Fibroblast of pulmonary artery (primary cell): ENCODE measurements at regions not wholly inside any gene's neighbourhood (a gene's known extent, or its start where the extent isn't known, plus 50 kb on each side); places are given as distances from the start of the nearest gene placed in this dataset.
"Not testable (repeated sequence)": the region's sequence is repeated elsewhere in the genome, so short reads cannot be mapped to it uniquely, and the experiment has no call there.

Source experiments
- DNase-seq: peaks from one replicate; pipeline ENCODE4 v3.0.0-alpha.2; 2010; ENCODE audit warnings: low read depth
- H3K4me3 ChIP-seq: replicated peaks from 2 replicates; pipeline ENCODE4 v1.5.1; 2011; ENCODE audit warnings: low read depth, mild to moderate bottlenecking, control low read depth, low read length, moderate library complexity
- TF ChIP-seq, protein P1 (sequence below): IDR thresholded peaks from 2 replicates; pipeline ENCODE4 v1.5.1; 2011; ENCODE audit warnings: mild to moderate bottlenecking, control low read depth, low read length, inconsistent platforms; ENCODE audit errors: missing control alignments

DNA sequence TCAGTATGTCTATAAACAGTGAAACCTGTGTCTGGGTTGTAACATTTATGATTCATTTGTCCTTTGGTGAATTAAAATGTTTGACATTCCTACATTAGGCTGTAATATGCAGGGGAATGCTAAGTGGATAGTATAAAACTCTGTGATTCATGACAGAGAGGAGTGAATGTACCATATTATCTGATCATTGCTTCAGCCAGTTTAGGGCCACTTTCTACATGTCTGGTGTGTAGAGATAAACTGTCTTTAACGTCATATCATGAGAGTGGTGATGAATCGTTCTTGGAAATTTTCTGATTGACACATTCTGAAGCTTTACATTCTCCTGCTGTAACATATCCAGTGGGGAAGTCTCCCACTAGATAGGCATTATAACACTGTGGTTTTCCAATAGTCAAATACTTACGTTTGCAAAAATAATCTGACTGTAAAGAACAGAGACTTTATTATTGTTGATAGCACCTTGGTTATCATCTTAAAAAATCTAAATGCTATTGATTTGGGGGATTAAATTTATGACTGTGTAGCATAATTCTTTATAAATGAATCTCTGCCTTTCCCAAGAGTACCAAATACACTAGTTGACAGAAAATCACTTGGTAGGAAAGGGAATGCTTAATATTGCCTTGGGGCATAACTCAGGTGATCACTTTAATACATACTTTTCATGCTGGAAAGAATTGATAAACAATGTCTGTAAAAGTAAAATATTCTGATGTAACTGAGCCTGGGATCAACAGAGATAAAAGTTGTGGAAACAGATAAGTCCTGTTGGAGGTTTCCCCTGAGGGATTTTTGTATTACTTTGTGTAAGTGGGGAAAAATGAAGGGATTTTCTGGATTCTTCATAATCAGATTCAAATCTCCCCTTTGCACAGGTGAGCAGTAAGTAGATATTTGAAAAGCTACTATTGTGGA lies 427.9 kb downstream of the JRKL start:
- DNase-seq: peak; percentile 14
- no peak overlapping the region for H3K4me3 ChIP-seq
- TF ChIP-seq, protein P1, sequence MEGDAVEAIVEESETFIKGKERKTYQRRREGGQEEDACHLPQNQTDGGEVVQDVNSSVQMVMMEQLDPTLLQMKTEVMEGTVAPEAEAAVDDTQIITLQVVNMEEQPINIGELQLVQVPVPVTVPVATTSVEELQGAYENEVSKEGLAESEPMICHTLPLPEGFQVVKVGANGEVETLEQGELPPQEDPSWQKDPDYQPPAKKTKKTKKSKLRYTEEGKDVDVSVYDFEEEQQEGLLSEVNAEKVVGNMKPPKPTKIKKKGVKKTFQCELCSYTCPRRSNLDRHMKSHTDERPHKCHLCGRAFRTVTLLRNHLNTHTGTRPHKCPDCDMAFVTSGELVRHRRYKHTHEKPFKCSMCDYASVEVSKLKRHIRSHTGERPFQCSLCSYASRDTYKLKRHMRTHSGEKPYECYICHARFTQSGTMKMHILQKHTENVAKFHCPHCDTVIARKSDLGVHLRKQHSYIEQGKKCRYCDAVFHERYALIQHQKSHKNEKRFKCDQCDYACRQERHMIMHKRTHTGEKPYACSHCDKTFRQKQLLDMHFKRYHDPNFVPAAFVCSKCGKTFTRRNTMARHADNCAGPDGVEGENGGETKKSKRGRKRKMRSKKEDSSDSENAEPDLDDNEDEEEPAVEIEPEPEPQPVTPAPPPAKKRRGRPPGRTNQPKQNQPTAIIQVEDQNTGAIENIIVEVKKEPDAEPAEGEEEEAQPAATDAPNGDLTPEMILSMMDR: no peak

DNA sequence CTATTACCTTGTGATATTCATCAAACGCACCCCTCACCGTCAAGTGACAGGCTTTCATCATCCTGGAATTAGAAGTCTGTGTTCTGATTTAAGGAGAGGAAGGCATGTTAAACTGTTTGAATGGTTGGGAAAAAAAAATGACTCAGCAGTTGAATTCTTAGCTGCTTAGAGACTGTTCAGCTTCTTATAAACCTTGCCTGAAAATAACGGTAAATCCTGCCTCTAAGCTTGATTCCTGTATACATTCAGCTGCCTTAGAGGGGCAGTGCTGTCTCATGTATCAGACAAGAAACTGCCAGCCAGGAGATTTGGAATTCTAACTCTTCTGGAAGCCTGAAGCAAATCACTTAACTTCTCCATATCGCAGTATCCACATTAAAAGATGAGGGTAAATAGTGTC lies 437.4 kb downstream of the JRKL start:
- peak; percentile 64 for DNase-seq
- no peak overlapping the region for H3K4me3 ChIP-seq
- TF ChIP-seq, protein P1: peak; percentile 40

DNA sequence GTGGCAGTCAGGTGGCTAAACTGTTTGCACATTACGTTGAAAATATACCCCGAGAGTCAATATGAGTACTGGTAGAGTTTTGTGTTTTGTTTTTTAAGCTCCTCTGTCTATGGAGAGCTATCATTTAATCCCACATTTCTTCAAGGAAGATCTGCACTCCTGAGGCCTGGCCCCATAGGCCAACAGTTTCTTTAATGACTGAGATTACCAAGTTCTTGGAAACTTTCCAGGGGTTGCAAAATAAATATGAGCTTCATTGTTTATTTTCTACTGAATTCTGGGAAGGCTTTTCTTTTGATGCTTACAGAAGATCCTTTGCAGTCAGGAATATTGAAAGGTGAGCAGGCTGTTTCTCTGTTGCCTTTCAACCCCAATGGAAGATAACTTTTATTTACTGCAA lies 452.0 kb downstream of the JRKL start:
- TF ChIP-seq, protein P1: no peak
- no peak overlapping the region for H3K4me3 ChIP-seq
- peak; percentile 36 for DNase-seq

DNA sequence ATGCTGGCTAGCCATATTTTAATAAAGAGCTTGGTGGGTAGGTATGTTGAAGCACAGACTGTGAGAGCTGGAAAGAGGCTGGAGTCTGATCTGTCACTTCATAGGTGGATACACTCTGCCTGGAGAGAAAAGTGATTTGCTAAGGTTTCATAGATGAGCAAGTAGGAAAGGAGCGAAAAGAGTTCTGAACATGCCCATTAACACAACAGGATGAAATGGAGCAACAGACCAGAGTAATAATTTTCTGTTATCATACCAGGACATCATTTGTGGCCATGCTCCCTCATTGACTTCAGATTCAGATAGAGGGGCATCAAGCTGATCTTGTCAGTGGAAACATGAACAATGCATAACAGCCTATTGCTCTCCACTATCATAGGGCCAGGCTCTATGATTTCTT lies 452.9 kb downstream of the JRKL start:
- TF ChIP-seq, protein P1: no peak
- DNase-seq: no peak

DNA sequence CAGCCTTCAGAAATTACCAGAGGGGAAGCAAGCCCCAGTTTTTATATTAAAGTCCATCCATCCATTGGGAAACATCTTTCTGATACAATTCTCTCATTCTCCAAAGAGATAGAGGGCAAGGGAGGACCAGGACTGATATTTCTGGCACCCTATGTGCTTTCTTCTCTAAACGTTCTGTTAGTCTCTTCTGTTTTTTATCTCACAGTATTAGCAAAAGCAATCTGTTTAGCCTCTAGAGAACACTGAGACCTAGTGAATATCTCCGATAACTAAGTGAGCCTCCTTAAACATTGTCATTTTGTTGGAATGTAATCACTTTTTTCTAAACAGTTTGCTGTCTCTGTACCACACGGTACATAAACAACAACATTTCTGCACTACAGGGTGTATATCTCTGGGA lies 464.6 kb downstream of the JRKL start:
- TF ChIP-seq, protein P1: no peak
- DNase-seq: no peak

More for the DNA sequence above, 452.9 kb downstream of the JRKL start:
- no peak overlapping the region for H3K4me3 ChIP-seq

DNA sequence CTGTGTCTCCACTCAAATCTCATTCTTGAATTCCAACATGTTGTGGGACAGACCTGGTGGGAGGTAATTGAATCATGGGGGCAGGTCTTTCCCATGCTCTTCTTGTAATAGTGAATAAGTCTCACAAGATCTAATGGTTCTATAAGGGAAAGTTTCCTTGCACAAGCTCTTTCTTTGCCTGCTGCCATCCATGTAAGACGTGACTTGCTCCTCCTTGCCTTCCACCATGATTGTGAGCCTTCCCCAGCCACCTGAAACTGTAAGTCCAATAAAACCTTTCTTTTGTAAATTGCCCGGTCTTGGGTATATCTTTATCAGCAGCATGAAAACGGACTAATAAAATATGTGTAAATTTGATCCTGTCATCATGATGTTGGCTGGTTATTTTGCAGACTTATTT lies 471.9 kb downstream of the JRKL start:
- H3K4me3 ChIP-seq, DNase-seq: not testable (repeated sequence)

More for the DNA sequence above, 464.6 kb downstream of the JRKL start:
- H3K4me3 ChIP-seq: no peak overlapping the region

DNA sequence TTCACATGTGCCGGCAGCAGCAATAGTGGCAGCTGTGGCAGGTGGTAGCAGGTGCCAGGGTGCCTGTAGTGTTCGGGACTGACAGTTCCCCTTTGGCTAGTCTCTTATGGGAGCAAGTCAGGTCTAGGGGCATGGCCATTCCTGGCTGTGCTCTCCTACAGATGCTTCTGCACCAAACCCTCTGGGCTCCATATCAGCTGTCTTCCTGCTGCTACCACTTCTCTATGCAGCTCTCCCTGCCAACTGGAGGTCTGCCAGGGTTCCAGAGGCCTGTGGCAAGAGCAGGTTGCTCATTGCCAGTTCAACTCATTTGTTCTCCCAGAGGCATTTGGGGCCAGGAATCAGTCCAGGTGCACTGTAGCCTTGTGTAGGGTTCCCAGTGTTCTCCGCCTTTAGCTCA lies 473.7 kb downstream of the JRKL start:
- TF ChIP-seq, protein P1: no peak
- H3K4me3 ChIP-seq: no peak overlapping the region
- DNase-seq: peak; percentile 13
